ENCODE measurements at regions not wholly inside any gene's neighbourhood (a gene's known extent, or its start where the extent isn't known, plus 50 kb on each side); places are given as distances from the start of the nearest gene placed in this dataset.

GRCh38 chrX:7314425-7314824 lies 166.5 kb upstream of the PUDP start:
- H3K36me3 Mint-ChIP-seq, result peaks cover 6 to 11% (median 6%) of the 10 kb centered on the region in 3 donors
- H3K4me1 Mint-ChIP-seq, result no peaks in the 10 kb centered on the region
- no peak for DNase-seq
- no peaks in the 10 kb centered on the region for H3K9me3 Mint-ChIP-seq
- no peaks in the 10 kb centered on the region for H3K27me3 Mint-ChIP-seq (ENCODE audit: low read depth in 3 of 3)
- H3K4me3 Mint-ChIP-seq, result no peak overlapping the region
- H3K27ac Mint-ChIP-seq, result no peak overlapping the region

- Mint-ChIP-seq H3K27ac (no peak overlapping the region), H3K4me3 (no peak overlapping the region), H3K9me3 (no peaks in the 10 kb centered on the region), H3K27me3 (ENCODE audit: low read depth in 3 of 3) (no peaks in the 10 kb centered on the region), H3K36me3 (peaks cover 24 to 35% (median 27%) of the 10 kb centered on the region in 3 donors), H3K4me1 (no peaks in the 10 kb centered on the region)
- no peak for DNase-seq
Observed at GRCh38 chrX:7307720-7308119, 159.8 kb upstream of the PUDP start.

- Mint-ChIP-seq H3K9me3 (no peaks in the 10 kb centered on the region), H3K27me3 (ENCODE audit: low read depth in 3 of 3) (peaks cover 0 to 4% (median 2%) of the 10 kb centered on the region in 3 donors), H3K4me3 (no peak overlapping the region), H3K27ac (no peak overlapping the region), H3K4me1 (no peaks in the 10 kb centered on the region), H3K36me3 (peaks cover 8 to 15% (median 9%) of the 10 kb centered on the region in 3 donors)
- no peak for DNase-seq
Observed at GRCh38 chrX:7294483-7294882, 146.5 kb upstream of the PUDP start.

- H3K27ac Mint-ChIP-seq, result no peak overlapping the region
- H3K36me3 Mint-ChIP-seq, result peaks cover 0 to 3% (median 0%) of the 10 kb centered on the region in 3 donors
Observed at GRCh38 chrX:7286168-7286837, 138.3 kb upstream of the PUDP start.

GRCh38 chrX:7285765-7286164 lies 137.8 kb upstream of the PUDP start:
- Mint-ChIP-seq H3K4me1 (no peaks in the 10 kb centered on the region), H3K9me3 (no peaks in the 10 kb centered on the region), H3K36me3 (peaks cover 0 to 2% (median 0%) of the 10 kb centered on the region in 3 donors), H3K27me3 (ENCODE audit: low read depth in 3 of 3) (peaks cover 0 to 3% (median 2%) of the 10 kb centered on the region in 3 donors), H3K4me3 (no peak overlapping the region), H3K27ac (no peak overlapping the region)
- no peak for DNase-seq

More at GRCh38 chrX:7286168-7286837, 138.3 kb upstream of the PUDP start:
- H3K9me3 Mint-ChIP-seq, result no peaks in the 10 kb centered on the region
- no peaks in the 10 kb centered on the region for H3K4me1 Mint-ChIP-seq
- no peak overlapping the region for H3K4me3 Mint-ChIP-seq
- H3K27me3 Mint-ChIP-seq (ENCODE audit: low read depth in 3 of 3), result peaks cover 0 to 3% (median 2%) of the 10 kb centered on the region in 3 donors
- DNase-seq, result no peak

GRCh38 chrX:7283741-7284140 lies 135.8 kb upstream of the PUDP start:
- Mint-ChIP-seq H3K36me3 (peaks cover 4 to 8% (median 8%) of the 10 kb centered on the region in 3 donors), H3K27me3 (ENCODE audit: low read depth in 3 of 3) (peaks cover 0 to 1% (median 0%) of the 10 kb centered on the region in 3 donors), H3K9me3 (no peaks in the 10 kb centered on the region), H3K4me3 (no peak overlapping the region), H3K4me1 (no peaks in the 10 kb centered on the region), H3K27ac (no peak overlapping the region)
- DNase-seq, result no peak

GRCh38 chrX:7280520-7280919 lies 132.6 kb upstream of the PUDP start:
- no peaks in the 10 kb centered on the region for H3K4me1 Mint-ChIP-seq
- no peaks in the 10 kb centered on the region for H3K9me3 Mint-ChIP-seq
- DNase-seq, result no peak
- H3K27me3 Mint-ChIP-seq (ENCODE audit: low read depth in 3 of 3), result no peaks in the 10 kb centered on the region
- H3K36me3 Mint-ChIP-seq, result peaks cover 8 to 11% (median 8%) of the 10 kb centered on the region in 3 donors
- no peak overlapping the region for H3K27ac Mint-ChIP-seq
- H3K4me3 Mint-ChIP-seq, result no peak overlapping the region

GRCh38 chrX:7272346-7272745 lies 124.4 kb upstream of the PUDP start:
- peaks cover 2 to 5% (median 3%) of the 10 kb centered on the region in 3 donors for H3K36me3 Mint-ChIP-seq
- H3K9me3 Mint-ChIP-seq, result no peaks in the 10 kb centered on the region
- peaks cover 2% of the 10 kb centered on the region in 3 donors for H3K27me3 Mint-ChIP-seq (ENCODE audit: low read depth in 3 of 3)
- H3K4me3 Mint-ChIP-seq, result no peak overlapping the region
- no peaks in the 10 kb centered on the region for H3K4me1 Mint-ChIP-seq
- H3K27ac Mint-ChIP-seq, result no peak overlapping the region
- DNase-seq, result no peak

GRCh38 chrX:7270933-7271332 lies 123.0 kb upstream of the PUDP start:
- Mint-ChIP-seq H3K27me3 (ENCODE audit: low read depth in 3 of 3) (peaks cover 2% of the 10 kb centered on the region in 3 donors), H3K36me3 (peaks cover 0 to 5% (median 0%) of the 10 kb centered on the region in 3 donors), H3K4me3 (no peak overlapping the region), H3K27ac (no peak overlapping the region), H3K4me1 (no peaks in the 10 kb centered on the region), H3K9me3 (no peaks in the 10 kb centered on the region)
- no peak for DNase-seq

- no peak overlapping the region for H3K27ac Mint-ChIP-seq
- H3K36me3 Mint-ChIP-seq, result peaks cover 0 to 5% (median 0%) of the 10 kb centered on the region in 3 donors
- no peak overlapping the region for H3K4me3 Mint-ChIP-seq
- peaks cover 2% of the 10 kb centered on the region in 3 donors for H3K27me3 Mint-ChIP-seq (ENCODE audit: low read depth in 3 of 3)
- no peaks in the 10 kb centered on the region for H3K4me1 Mint-ChIP-seq
- H3K9me3 Mint-ChIP-seq, result no peaks in the 10 kb centered on the region
- DNase-seq, result no peak
Observed at GRCh38 chrX:7269991-7270390, 122.0 kb upstream of the PUDP start.

- Mint-ChIP-seq H3K27me3 (ENCODE audit: low read depth in 3 of 3) (peaks cover 2% of the 10 kb centered on the region in 3 donors), H3K27ac (no peak overlapping the region), H3K9me3 (no peaks in the 10 kb centered on the region), H3K4me1 (no peaks in the 10 kb centered on the region), H3K36me3 (peaks cover 0 to 1% (median 0%) of the 10 kb centered on the region in 3 donors), H3K4me3 (no peak overlapping the region)
- DNase-seq, result no peak
Observed at GRCh38 chrX:7269589-7269988, 121.6 kb upstream of the PUDP start.

GRCh38 chrX:7266288-7266687 lies 118.3 kb upstream of the PUDP start:
- peaks cover 0 to 2% (median 2%) of the 10 kb centered on the region in 3 donors for H3K27me3 Mint-ChIP-seq (ENCODE audit: low read depth in 3 of 3)

GRCh38 chrX:7264399-7264798 lies 116.4 kb upstream of the PUDP start:
- Mint-ChIP-seq H3K4me3 (no peak overlapping the region), H3K4me1 (no peaks in the 10 kb centered on the region), H3K36me3 (peaks cover 16 to 34% (median 30%) of the 10 kb centered on the region in 3 donors), H3K27me3 (ENCODE audit: low read depth in 3 of 3) (peaks cover 0 to 2% (median 2%) of the 10 kb centered on the region in 3 donors), H3K9me3 (no peaks in the 10 kb centered on the region), H3K27ac (no peak overlapping the region)
- DNase-seq, result no peak

More at GRCh38 chrX:7266288-7266687, 118.3 kb upstream of the PUDP start:
- no peak overlapping the region for H3K27ac Mint-ChIP-seq
- peaks cover 8 to 26% (median 18%) of the 10 kb centered on the region in 3 donors for H3K36me3 Mint-ChIP-seq
- H3K4me1 Mint-ChIP-seq, result no peaks in the 10 kb centered on the region
- DNase-seq, result no peak
- H3K9me3 Mint-ChIP-seq, result no peaks in the 10 kb centered on the region
- H3K4me3 Mint-ChIP-seq, result no peak overlapping the region

- Mint-ChIP-seq H3K27me3 (ENCODE audit: low read depth in 3 of 3) (peaks cover 0 to 2% (median 2%) of the 10 kb centered on the region in 3 donors), H3K36me3 (peaks cover 21 to 38% (median 34%) of the 10 kb centered on the region in 3 donors), H3K4me1 (no peaks in the 10 kb centered on the region), H3K4me3 (no peak overlapping the region), H3K9me3 (no peaks in the 10 kb centered on the region), H3K27ac (no peak overlapping the region)
- no peak for DNase-seq
Observed at GRCh38 chrX:7263961-7264360, 116.0 kb upstream of the PUDP start.

GRCh38 chrX:7263330-7263729 lies 115.4 kb upstream of the PUDP start:
- DNase-seq, result no peak
- no peaks in the 10 kb centered on the region for H3K4me1 Mint-ChIP-seq
- peaks cover 0 to 2% (median under 1%) of the 10 kb centered on the region in 3 donors for H3K27me3 Mint-ChIP-seq (ENCODE audit: low read depth in 3 of 3)
- H3K27ac Mint-ChIP-seq, result no peak overlapping the region
- peaks cover 26 to 42% (median 38%) of the 10 kb centered on the region in 3 donors for H3K36me3 Mint-ChIP-seq
- no peaks in the 10 kb centered on the region for H3K9me3 Mint-ChIP-seq
- H3K4me3 Mint-ChIP-seq, result no peak overlapping the region

Data from immature natural killer cell (primary cell).